Ishikawa (cell line): ENCODE measurements at regions not wholly inside any gene's neighbourhood (a gene's known extent, or its start where the extent isn't known, plus 50 kb on each side); places are given as distances from the start of the nearest gene placed in this dataset.

Experiments used
- CREB1 ChIP-seq: IDR thresholded peaks from 2 replicates; pipeline ENCODE4 v1.6.1; 2012; ENCODE audit warnings: low read depth
- EGR1 ChIP-seq: IDR thresholded peaks from 2 replicates; pipeline ENCODE4 v1.6.1; 2012
- EP300 ChIP-seq: IDR thresholded peaks from 2 replicates; pipeline ENCODE4 v1.6.1; 2012; ENCODE audit warnings: borderline replicate concordance
- FOXM1 ChIP-seq: IDR thresholded peaks from 2 replicates; pipeline ENCODE4 v1.6.1; 2012; ENCODE audit warnings: low read depth, borderline replicate concordance
- MAX ChIP-seq: IDR thresholded peaks from 2 replicates; pipeline ENCODE4 v1.6.1; 2012
- NFIC ChIP-seq: IDR thresholded peaks from 2 replicates; pipeline ENCODE4 v1.6.1; 2012
- RAD21 ChIP-seq: IDR thresholded peaks from 2 replicates; pipeline ENCODE4 v1.6.1; 2012; ENCODE audit warnings: low read depth
- TAF1 ChIP-seq: IDR thresholded peaks from 2 replicates; pipeline ENCODE4 v1.6.1; 2012; ENCODE audit warnings: low read depth, mild to moderate bottlenecking
- TCF12 ChIP-seq: IDR thresholded peaks from 2 replicates; pipeline ENCODE4 v1.6.1; 2012; ENCODE audit warnings: low read depth
- YY1 ChIP-seq: IDR thresholded peaks from 2 replicates; pipeline ENCODE4 v1.6.1; 2012; ENCODE audit warnings: low read depth
- ZBTB7A ChIP-seq: IDR thresholded peaks from 2 replicates; pipeline ENCODE4 v1.6.1; 2012; ENCODE audit warnings: low read depth
- TF ChIP-seq, protein P1 (sequence below): IDR thresholded peaks from 2 replicates; pipeline ENCODE4 v1.6.1; 2012; ENCODE audit warnings: low read depth, mild to moderate bottlenecking

DNA sequence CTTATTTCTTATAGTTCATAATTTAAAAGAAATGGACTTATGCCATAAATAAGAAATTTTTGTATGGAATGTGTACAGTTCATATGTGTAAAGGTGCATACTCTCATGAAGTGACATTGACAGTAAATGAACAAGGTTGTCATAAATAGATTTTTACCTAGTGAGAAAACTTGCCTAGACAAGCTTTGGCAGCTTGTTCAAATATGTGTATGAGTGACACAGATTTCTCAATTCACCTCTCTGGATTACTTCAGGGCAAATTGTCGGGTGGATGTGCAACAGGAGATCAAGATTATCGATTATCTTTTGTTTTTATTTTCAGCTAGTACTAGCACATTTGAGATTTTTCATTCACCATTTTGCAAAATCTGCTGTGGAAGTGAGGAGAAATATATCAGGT, 758.1 kb upstream of the ACVR2A start:
- no peak for TF ChIP-seq NFIC
- TF ChIP-seq YY1: no peak
- no peak for TF ChIP-seq EGR1
- TF ChIP-seq, protein P1, sequence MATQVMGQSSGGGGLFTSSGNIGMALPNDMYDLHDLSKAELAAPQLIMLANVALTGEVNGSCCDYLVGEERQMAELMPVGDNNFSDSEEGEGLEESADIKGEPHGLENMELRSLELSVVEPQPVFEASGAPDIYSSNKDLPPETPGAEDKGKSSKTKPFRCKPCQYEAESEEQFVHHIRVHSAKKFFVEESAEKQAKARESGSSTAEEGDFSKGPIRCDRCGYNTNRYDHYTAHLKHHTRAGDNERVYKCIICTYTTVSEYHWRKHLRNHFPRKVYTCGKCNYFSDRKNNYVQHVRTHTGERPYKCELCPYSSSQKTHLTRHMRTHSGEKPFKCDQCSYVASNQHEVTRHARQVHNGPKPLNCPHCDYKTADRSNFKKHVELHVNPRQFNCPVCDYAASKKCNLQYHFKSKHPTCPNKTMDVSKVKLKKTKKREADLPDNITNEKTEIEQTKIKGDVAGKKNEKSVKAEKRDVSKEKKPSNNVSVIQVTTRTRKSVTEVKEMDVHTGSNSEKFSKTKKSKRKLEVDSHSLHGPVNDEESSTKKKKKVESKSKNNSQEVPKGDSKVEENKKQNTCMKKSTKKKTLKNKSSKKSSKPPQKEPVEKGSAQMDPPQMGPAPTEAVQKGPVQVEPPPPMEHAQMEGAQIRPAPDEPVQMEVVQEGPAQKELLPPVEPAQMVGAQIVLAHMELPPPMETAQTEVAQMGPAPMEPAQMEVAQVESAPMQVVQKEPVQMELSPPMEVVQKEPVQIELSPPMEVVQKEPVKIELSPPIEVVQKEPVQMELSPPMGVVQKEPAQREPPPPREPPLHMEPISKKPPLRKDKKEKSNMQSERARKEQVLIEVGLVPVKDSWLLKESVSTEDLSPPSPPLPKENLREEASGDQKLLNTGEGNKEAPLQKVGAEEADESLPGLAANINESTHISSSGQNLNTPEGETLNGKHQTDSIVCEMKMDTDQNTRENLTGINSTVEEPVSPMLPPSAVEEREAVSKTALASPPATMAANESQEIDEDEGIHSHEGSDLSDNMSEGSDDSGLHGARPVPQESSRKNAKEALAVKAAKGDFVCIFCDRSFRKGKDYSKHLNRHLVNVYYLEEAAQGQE: no peak
- TF ChIP-seq RAD21: no peak
- TF ChIP-seq FOXM1: no peak
- no peak for TF ChIP-seq TAF1
- no peak for TF ChIP-seq MAX
- no peak for TF ChIP-seq TCF12
- no peak for TF ChIP-seq EP300
- no peak for TF ChIP-seq CREB1
- no peak for TF ChIP-seq ZBTB7A
